H1 (cell line): ENCODE measurements at regions not wholly inside any gene's neighbourhood (a gene's known extent, or its start where the extent isn't known, plus 50 kb on each side); places are given as distances from the start of the nearest gene placed in this dataset.
A peak's percentile ranks its signal among the peaks of the same experiment; 100 is the strongest.

ENCODE experiments used
- CTCF ChIA-PET: fragments of 300-600 bp; sonication (Branson Sonifier 250); formaldehyde crosslinking; loops from one replicate; lab custom pipeline; 2021; ENCODE audit not compliant: partially characterized antibody; lab: Charles Lee
- POLR2A ChIA-PET: fragments of 300-600 bp; sonication (Branson Sonifier 250); formaldehyde crosslinking; loops from one replicate; lab custom pipeline; 2021; ENCODE audit warnings: inconsistent platforms; ENCODE audit not compliant: partially characterized antibody; lab: Charles Lee
- DNase-seq, 2 experiments: peaks; one replicate each; pipeline versions ENCODE4 v3.0.0 to v3.0.0-alpha.2; 2010 to 2022; ENCODE audit warnings: low spot score in 2 of 2, low read depth in 1 of 2, mixed read lengths in 1 of 2
- FAIRE-seq: peaks from 2 replicates; lab custom pipeline; 2011; peaks lifted over from hg19 to GRCh38; lab: Jason Lieb, UNC
- H2AFZ ChIP-seq: 2 replicates; pipeline ENCODE4 v1.8.1; 2012; ENCODE audit warnings: low read length, inconsistent platforms
- H2AK5ac ChIP-seq: 2 replicates; pipeline ENCODE4 v1.6.1; 2013; ENCODE audit warnings: low read depth, low read length
- H2BK120ac ChIP-seq: replicated peaks from 2 replicates; pipeline ENCODE3; 2013; ENCODE audit warnings: low read depth, low read length, inconsistent platforms
- H2BK12ac ChIP-seq: 2 replicates; pipeline ENCODE4 v1.6.1; 2013; ENCODE audit warnings: low read depth, low read length
- H2BK15ac ChIP-seq: 2 replicates; pipeline ENCODE4 v1.6.1; 2013; ENCODE audit warnings: low read length
- H2BK20ac ChIP-seq: 2 replicates; pipeline ENCODE4 v1.6.1; 2013; ENCODE audit warnings: low read length
- H2BK5ac ChIP-seq: 2 replicates; pipeline ENCODE4 v1.6.1; 2013; ENCODE audit warnings: low read depth, low read length
- H3K14ac ChIP-seq: 2 replicates; pipeline ENCODE4 v1.6.1; 2013; ENCODE audit warnings: inconsistent platforms; ENCODE audit not compliant: insufficient read length
- H3K18ac ChIP-seq: 2 replicates; pipeline ENCODE4 v1.6.1; 2013; ENCODE audit warnings: low read length; ENCODE audit errors: extremely low read depth
- H3K23ac ChIP-seq: 2 replicates; pipeline ENCODE4 v1.6.1; 2013; ENCODE audit warnings: inconsistent platforms; ENCODE audit not compliant: insufficient read length
- H3K23me2 ChIP-seq: 2 replicates; pipeline ENCODE4 v1.6.1; 2013; ENCODE audit warnings: low read depth, low read length
- H3K27ac ChIP-seq: 2 replicates; pipeline ENCODE4 v1.6.1; 2011; ENCODE audit warnings: low read depth, low read length, inconsistent platforms
- H3K27me3 ChIP-seq, 4 experiments: replicated peaks in 1 of 4; 1 replicate in 1 of 4; 2 replicates in 3 of 4; pipeline versions ENCODE4 v1.6.1 to v1.8.1; 2011 to 2013; ENCODE audit warnings: low read length in 3 of 4, mild to moderate bottlenecking in 3 of 4, inconsistent platforms in 2 of 4, mixed read lengths in 2 of 4, moderate library complexity in 1 of 4; ENCODE audit not compliant: control insufficient read depth in 3 of 4, insufficient read depth in 3 of 4; ENCODE audit errors: extremely low read depth in 1 of 4
- H3K36me3 ChIP-seq, 4 experiments: 2 replicates each; pipeline versions ENCODE4 v1.6.1 to v1.8.1; 2011 to 2013; ENCODE audit warnings: mild to moderate bottlenecking in 4 of 4, low read length in 3 of 4, moderate library complexity in 2 of 4, control low read depth in 1 of 4, inconsistent platforms in 1 of 4; ENCODE audit not compliant: insufficient read depth in 4 of 4, control insufficient read depth in 2 of 4
- H3K4ac ChIP-seq: replicated peaks from 2 replicates; pipeline ENCODE3; 2013; ENCODE audit warnings: low read length, low read depth, mixed read lengths, inconsistent platforms; ENCODE audit not compliant: insufficient read length
- H3K4me1 ChIP-seq, 4 experiments: replicated peaks in 1 of 4; 1 replicate in 1 of 4; 2 replicates in 3 of 4; pipeline versions ENCODE4 v1.6.1 to v1.8.1; 2011 to 2013; ENCODE audit warnings: low read length in 3 of 4, inconsistent platforms in 2 of 4, mixed read lengths in 1 of 4; ENCODE audit not compliant: insufficient read depth in 4 of 4, control insufficient read depth in 3 of 4
- H3K4me2 ChIP-seq, 2 experiments: 2 replicates each; pipeline versions ENCODE4 v1.6.1 to v1.8.1; 2011 to 2013; ENCODE audit warnings: low read depth in 2 of 2, low read length in 2 of 2, control low read depth in 1 of 2, inconsistent platforms in 1 of 2, mild to moderate bottlenecking in 1 of 2; ENCODE audit not compliant: insufficient read depth in 1 of 2
- H3K4me3 ChIP-seq, 4 experiments: fragments of 200-600, 300-600 bp in 1 of 4; sonication (generic), shearing (Covaris generic), sonication (Bioruptor Twin) in 1 of 4; 2 replicates each; pipeline versions ENCODE4 v1.5.1 to v1.8.1; 2011 to 2016; ENCODE audit warnings: low read length in 4 of 4, low read depth in 3 of 4, control low read depth in 2 of 4, inconsistent platforms in 2 of 4, mild to moderate bottlenecking in 2 of 4, mixed read lengths in 1 of 4, moderate library complexity in 1 of 4; ENCODE audit not compliant: insufficient read depth in 2 of 4; ENCODE audit errors: extremely low read depth in 1 of 4
- H3K56ac ChIP-seq: replicated peaks from 2 replicates; pipeline ENCODE3; 2013; ENCODE audit warnings: low read depth, mild to moderate bottlenecking, mixed read lengths, low read length, inconsistent platforms; ENCODE audit not compliant: insufficient read length
- H3K79me1 ChIP-seq: 2 replicates; pipeline ENCODE4 v1.6.1; 2013; ENCODE audit warnings: low read depth, low read length, control low read depth
- H3K79me2 ChIP-seq, 2 experiments: 2 replicates each; pipeline versions ENCODE4 v1.6.1 to v1.8.1; 2012 to 2013; ENCODE audit warnings: low read length in 2 of 2, mild to moderate bottlenecking in 2 of 2, inconsistent platforms in 1 of 2; ENCODE audit not compliant: insufficient read depth in 2 of 2, control insufficient read depth in 1 of 2
- H3K9ac ChIP-seq, 4 experiments: replicated peaks in 1 of 4; 1 replicate in 1 of 4; 2 replicates in 3 of 4; pipeline versions ENCODE4 v1.6.1 to v1.8.1; 2011 to 2013; ENCODE audit warnings: low read depth in 3 of 4, low read length in 3 of 4, control low read depth in 2 of 4, mild to moderate bottlenecking in 2 of 4, moderate library complexity in 2 of 4, inconsistent platforms in 1 of 4; ENCODE audit errors: extremely low read depth in 1 of 4
- H3K9me3 ChIP-seq, 2 experiments: 2 replicates each; pipeline versions ENCODE4 v1.6.1 to v1.8.1; 2012 to 2013; ENCODE audit warnings: mild to moderate bottlenecking in 2 of 2, moderate library complexity in 2 of 2, control low read depth in 1 of 2, inconsistent platforms in 1 of 2, low read depth in 1 of 2, low read length in 1 of 2, mixed read lengths in 1 of 2; ENCODE audit not compliant: insufficient read depth in 2 of 2
- H4K20me1 ChIP-seq, 2 experiments: replicated peaks in 1 of 2; 2 replicates each; pipeline versions ENCODE3 to v1.8.1; 2011 to 2013; ENCODE audit warnings: inconsistent platforms in 2 of 2, low read length in 2 of 2, mild to moderate bottlenecking in 1 of 2; ENCODE audit not compliant: insufficient read depth in 2 of 2, control insufficient read depth in 1 of 2
- H4K5ac ChIP-seq: 2 replicates; pipeline ENCODE4 v1.6.1; 2013; ENCODE audit warnings: low read length, low read depth, mixed read lengths, inconsistent platforms; ENCODE audit not compliant: insufficient read length
- H4K8ac ChIP-seq: 2 replicates; pipeline ENCODE4 v1.8.0; 2013; ENCODE audit warnings: mild to moderate bottlenecking, moderate library complexity, low read length, inconsistent platforms; ENCODE audit not compliant: insufficient read depth; ENCODE audit errors: extremely low read depth
- H4K91ac ChIP-seq: replicated peaks from 2 replicates; pipeline ENCODE3; 2013; ENCODE audit warnings: low read length, mixed read lengths, inconsistent platforms; ENCODE audit not compliant: insufficient read length
- HDAC2 ChIP-seq, 2 experiments: fragments of 300-600 bp in 1 of 2; sonication (generic) in 1 of 2; IDR thresholded peaks; 2 replicates each; pipeline ENCODE4 v1.6.1; 2011 to 2012; ENCODE audit warnings: low read depth in 2 of 2, low read length in 2 of 2, mild to moderate bottlenecking in 2 of 2, moderate library complexity in 2 of 2, borderline replicate concordance in 1 of 2, inconsistent platforms in 1 of 2
- JUN ChIP-seq: IDR thresholded peaks from 2 replicates; pipeline ENCODE4 v1.6.1; 2011; ENCODE audit warnings: low read depth, mild to moderate bottlenecking, improper control_type of control experiment, low read length
- SP1 ChIP-seq: IDR thresholded peaks from 2 replicates; pipeline ENCODE4 v1.6.1; 2011; ENCODE audit warnings: low read depth, low read length
- TAF1 ChIP-seq: IDR thresholded peaks from 2 replicates; pipeline ENCODE4 v1.6.1; 2011; ENCODE audit warnings: mild to moderate bottlenecking, low read depth, low read length
- TCF12 ChIP-seq: IDR thresholded peaks from 2 replicates; pipeline ENCODE4 v1.6.1; 2011; ENCODE audit warnings: low read depth, mild to moderate bottlenecking, low read length
- WGBS, 2 experiments: shearing (Covaris generic) in 1 of 2; methylation state at CpG; one replicate each; pipeline versions ENCODE4 v1.1.6 to v1.1.7; 2013 to 2015; ENCODE audit warnings: low lambda C conversion rate in 2 of 2, mixed read lengths in 2 of 2, inconsistent platforms in 1 of 2, low coverage in 1 of 2, missing lambda C conversion rate in 1 of 2; ENCODE audit not compliant: insufficient replicate concordance in 2 of 2, insufficient coverage in 1 of 2, insufficient read length in 1 of 2; ENCODE audit errors: extremely low coverage in 1 of 2, missing lambda C conversion rate in 1 of 2; 5-methylcytosine and 5-hydroxymethylcytosine counted together
- TF ChIP-seq, protein P1 (sequence below): IDR thresholded peaks from 2 replicates; pipeline ENCODE4 v1.6.1; 2012; ENCODE audit warnings: low read length, inconsistent platforms
- TF ChIP-seq, protein P2 (sequence below): IDR thresholded peaks from 2 replicates; pipeline ENCODE4 v1.6.1; 2011; ENCODE audit warnings: low read depth, mild to moderate bottlenecking, low read length; ENCODE audit not compliant: insufficient read depth

GRCh38 chr4:3348621-3349020, 55.8 kb downstream of the RGS12 start:
- H4K20me1 ChIP-seq = peaks cover 0 to 6% of the 10 kb centered on the region in 2 experiments
- no peak overlapping the region for H3K4ac ChIP-seq
- no peak overlapping the region for H2BK12ac ChIP-seq
- no peak for DNase-seq
- no peak overlapping the region for H4K91ac ChIP-seq
- H3K36me3 ChIP-seq = no peaks in the 10 kb centered on the region
- no peaks in the 10 kb centered on the region; the same call in 1 of the 2 replicates for H3K79me1 ChIP-seq
- no peak overlapping the region for H2BK120ac ChIP-seq
- H3K4me1 ChIP-seq = peaks cover 3 to 5% (median 5%) of the 10 kb centered on the region in 4 experiments; a peak in 5 of 7 replicates
- H3K27me3 ChIP-seq = no peaks in the 10 kb centered on the region
- no peak overlapping the region for H4K5ac ChIP-seq
- no peaks in the 10 kb centered on the region for H3K23me2 ChIP-seq
- no peak overlapping the region for H3K56ac ChIP-seq
- H2BK20ac ChIP-seq = no peak overlapping the region
- no peak overlapping the region for H3K18ac ChIP-seq
- H2AK5ac ChIP-seq = no peak overlapping the region
- H3K9me3 ChIP-seq = no peaks in the 10 kb centered on the region
- H3K14ac ChIP-seq = no peak overlapping the region
- H3K4me2 ChIP-seq = no peak overlapping the region
- H2AFZ ChIP-seq = no peak overlapping the region
- no peak overlapping the region for H2BK5ac ChIP-seq
- ChIA-PET POLR2A (no interaction called here), CTCF (interaction anchor here (1.1 to 6.7 kb wide), 9 partner anchors 24 to 166 kb away, joined by 3 to 152 read pairs (median 6); partner anchors contain the start of gene HGFAC)
- H3K23ac ChIP-seq = no peak overlapping the region
- no peak overlapping the region for H3K9ac ChIP-seq
- FAIRE-seq = peak; percentile 77
- TF ChIP-seq TAF1 (no peak), TCF12 (no peak), SP1 (no peak), JUN (no peak), HDAC2 (IDR thresholded peaks at IDR 0.05; ENCODE audit: borderline replicate concordance in 1 of 2, low read depth in 2 of 2, low read length in 2 of 2) (no peak)
- TF ChIP-seq, protein P1, sequence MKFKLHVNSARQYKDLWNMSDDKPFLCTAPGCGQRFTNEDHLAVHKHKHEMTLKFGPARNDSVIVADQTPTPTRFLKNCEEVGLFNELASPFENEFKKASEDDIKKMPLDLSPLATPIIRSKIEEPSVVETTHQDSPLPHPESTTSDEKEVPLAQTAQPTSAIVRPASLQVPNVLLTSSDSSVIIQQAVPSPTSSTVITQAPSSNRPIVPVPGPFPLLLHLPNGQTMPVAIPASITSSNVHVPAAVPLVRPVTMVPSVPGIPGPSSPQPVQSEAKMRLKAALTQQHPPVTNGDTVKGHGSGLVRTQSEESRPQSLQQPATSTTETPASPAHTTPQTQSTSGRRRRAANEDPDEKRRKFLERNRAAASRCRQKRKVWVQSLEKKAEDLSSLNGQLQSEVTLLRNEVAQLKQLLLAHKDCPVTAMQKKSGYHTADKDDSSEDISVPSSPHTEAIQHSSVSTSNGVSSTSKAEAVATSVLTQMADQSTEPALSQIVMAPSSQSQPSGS = no peak
- TF ChIP-seq, protein P2, sequence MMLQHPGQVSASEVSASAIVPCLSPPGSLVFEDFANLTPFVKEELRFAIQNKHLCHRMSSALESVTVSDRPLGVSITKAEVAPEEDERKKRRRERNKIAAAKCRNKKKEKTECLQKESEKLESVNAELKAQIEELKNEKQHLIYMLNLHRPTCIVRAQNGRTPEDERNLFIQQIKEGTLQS = no peak
- no peaks in the 10 kb centered on the region for H3K79me2 ChIP-seq
- WGBS, 2 experiments = 66% methylated on average over 7 of the region's 7 CpGs; no CpG with 5 or more reads in 1 of the 2 experiments
- H3K27ac ChIP-seq = no peak overlapping the region
- no peak overlapping the region for H2BK15ac ChIP-seq
- H3K4me3 ChIP-seq = no peak overlapping the region
- no peak overlapping the region for H4K8ac ChIP-seq
